Activated CD8-positive, alpha-beta memory T cell treated with anti-CD3 and anti-CD28 coated beads, Interleukin-2, amount 50 U/mL, for 1 hour (primary cell): ENCODE measurements at regions not wholly inside any gene's neighbourhood (a gene's known extent, or its start where the extent isn't known, plus 50 kb on each side); places are given as distances from the start of the nearest gene placed in this dataset.
"Not testable (repeated sequence)": the region's sequence is repeated elsewhere in the genome, so short reads cannot be mapped to it uniquely, and the experiment has no call there.

Source experiments
- DNase-seq: peaks from one replicate; pipeline ENCODE4 v3.0.0-alpha.2; 2020; ENCODE audit errors: extremely low read depth

DNA sequence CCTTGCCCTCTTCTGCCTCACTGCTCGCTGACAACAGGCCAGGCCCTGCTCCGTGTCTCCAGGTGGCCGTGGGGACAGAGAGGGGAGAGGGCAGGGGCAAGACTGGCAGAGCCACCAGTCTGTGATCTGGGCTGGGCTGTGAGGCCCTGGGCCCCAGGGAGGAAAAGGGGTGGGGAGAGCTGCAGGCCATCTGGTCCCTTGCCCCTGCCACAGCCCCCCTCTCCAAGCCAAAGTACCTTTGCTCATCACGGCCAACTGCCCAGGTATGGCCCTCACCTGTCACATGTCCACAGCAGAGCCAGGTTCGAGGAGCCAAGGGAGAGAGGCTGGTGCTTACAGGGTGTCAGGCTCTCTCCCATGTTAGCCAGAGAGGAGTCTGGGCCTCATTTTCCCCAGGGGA is 91.4 kb upstream of the LHX1 start:
- no peak for DNase-seq

DNA sequence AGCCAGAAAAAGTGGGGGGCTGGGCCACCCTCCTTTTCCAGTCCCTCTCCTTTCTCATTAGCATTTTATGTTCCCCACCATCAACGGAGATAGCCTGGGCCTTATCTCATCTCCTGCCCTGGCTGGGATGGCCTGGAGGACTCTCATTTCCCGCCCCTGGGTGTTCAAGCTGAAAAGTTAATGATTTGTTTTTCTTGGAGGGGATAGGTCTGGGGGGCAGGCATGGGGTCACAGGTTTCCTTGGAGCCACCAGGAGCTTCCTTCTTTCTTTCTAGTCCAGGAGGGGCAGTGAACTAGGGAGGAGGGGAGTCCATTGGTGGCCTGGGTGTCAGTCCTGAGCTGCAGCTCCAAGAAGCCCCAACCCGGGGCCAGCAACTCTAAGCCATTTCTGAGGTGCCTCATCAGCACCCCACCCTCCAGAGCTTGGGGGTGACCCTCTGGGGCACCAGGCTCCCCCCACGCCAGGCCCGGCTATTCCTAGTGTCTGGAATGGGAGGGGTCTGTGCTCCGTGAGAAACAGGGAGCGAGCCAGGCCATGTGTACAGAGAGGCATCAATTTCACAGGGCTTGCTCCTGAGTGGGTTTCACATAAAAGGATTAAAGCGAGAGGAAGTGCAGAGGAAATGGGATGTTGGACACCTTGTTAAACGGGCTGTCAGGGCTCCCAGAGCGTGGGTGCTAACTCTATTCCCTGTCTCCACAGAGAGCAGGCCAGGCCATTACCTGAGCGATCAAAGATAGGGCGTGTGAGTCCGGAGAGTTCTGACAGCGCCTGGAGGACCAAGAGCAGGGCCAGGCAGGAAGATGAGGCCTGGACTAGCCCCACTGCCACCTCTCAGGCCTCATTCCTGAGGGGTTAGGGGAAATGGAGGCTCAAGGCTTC is 90.6 kb upstream of the LHX1 start:
- no peak for DNase-seq

DNA sequence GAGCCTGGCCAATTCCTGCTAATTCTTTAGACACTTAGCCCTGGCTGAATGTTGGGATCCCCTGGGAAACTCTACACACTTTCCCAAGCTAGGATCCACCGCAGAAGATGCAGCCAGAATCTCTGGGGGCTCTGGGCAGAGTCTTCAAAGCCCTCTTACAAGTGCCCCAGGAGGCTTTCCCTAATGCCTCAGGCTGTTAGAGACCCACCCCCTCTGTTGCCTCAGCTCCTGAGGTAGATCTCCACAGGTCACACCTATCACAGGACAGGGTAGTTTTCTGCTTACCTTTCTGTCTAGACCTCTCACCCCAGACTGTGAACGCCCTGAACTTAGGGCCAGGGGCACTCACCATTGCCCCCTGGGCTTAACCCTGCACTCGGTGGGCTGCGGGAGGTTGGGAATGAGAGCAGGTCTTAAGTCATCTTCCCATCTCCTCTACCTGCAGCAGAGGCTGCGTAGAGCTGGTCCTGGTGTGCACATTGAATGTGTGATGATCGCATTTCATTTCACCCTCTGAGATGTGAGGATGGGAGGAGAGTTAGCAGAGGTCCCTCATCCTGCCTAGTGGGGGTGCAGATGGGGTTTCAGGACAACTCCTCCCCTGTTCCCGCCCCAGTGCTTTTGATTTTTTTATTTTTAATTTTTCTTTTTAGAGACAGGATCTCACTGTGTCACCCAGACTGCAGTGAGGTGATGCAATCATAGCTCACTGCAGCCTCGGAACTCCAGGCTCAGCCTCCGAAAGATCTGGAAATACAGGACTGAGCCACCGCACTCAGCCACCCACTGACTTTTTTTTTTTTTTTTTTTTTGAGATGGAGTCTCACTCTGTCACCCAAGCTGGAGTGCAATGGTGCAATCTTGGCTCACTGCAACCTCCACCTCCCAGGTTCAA is 89.0 kb upstream of the LHX1 start:
- no peak for DNase-seq

DNA sequence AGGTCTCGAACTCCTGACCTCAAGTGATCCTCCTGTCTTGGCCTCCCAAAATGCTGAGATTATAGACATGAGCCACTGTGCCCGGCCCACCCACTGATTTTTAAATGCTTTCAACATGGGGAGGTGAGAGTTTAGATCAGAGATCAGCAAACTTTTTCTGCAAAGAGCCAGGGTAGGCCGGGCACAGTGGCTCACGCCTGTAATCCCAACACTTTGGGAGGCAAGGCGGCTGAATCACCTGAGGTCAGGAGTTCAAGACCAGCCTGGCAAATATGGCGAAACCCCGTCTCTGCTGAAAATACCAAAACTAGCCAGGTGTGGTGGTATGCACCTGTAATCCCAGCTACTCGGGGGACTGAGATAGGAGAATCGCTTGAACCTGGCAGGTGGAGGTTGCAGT is 88.3 kb upstream of the LHX1 start:
- DNase-seq = not testable (repeated sequence)

DNA sequence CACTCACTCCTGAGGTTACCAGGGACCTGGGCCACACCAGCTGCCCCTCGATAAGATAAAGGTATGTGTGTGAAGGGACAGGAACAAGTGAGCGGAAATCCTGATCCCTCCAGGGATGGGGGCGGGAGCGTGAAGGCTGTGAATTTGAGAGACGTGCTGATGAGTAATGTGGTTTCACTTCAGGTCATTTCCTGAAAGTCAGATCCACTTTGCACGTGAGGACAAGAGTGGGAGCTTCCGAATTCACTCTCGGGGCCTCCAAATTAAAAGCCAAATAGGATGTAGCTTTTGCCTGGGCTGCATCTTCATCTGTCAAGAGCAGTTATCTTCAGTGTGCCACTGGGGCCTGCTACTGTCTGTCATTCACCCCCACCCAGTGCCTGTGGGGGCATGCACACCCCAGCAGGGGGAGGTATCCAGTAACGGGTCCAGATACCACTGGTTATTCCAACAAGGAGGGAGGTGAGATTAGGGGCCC is 87.4 kb upstream of the LHX1 start:
- no peak for DNase-seq

DNA sequence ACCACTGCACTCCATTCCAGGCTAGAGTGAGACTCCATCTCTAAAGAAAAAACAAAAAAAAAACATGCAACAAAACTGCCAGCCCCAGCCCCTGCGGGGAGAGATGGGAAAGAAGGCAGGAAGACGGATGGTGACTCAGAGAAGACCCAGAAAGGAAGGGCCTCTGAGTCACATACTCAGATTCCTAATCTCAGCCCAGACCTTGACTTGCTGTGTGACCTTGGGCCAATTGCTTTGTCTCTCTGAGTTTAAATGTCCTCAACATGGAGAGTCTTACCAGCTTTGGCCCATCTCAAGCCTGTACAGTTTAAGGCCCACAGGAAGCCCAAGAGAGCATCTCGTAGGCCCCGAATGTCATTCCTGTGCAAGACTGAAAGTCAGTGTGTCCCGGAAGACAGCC is 86.5 kb upstream of the LHX1 start:
- DNase-seq = no peak

DNA sequence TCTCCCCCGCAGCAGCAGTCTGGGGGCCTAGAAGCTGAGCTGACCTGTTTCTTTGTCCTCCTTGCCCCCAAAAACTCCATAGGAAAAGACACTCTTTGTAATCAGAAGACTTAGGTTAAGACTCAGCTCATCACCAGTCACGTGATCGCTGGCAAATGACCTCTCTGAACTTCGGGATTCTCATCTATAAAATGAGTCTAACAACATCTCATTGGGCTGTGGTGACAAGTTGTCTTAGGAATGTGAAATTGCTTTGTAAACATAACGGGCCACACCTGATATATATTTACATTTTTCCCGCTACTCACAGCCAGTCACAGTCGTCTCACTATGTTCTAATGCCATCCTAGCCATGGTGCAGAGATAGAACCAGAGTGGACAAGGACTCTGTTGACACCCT is 86.0 kb upstream of the LHX1 start:
- no peak for DNase-seq

DNA sequence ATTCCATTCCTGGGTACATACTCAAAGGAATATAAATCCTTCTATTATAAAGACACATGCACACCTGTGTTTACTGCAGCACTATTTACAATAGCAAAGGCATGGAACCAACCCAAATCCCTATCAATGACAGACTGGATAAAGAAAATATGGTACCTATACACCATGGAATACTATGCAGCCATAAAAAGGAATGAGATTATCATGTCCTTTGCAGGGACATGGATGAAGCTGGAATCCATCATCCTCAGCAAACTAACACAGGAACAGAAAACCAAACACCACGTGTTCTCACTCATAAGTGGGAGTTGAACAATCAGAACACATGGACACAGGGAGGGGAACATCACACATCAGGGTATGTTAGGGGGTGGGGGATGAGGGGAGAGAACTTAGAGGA is 84.8 kb upstream of the LHX1 start:
- not testable (repeated sequence) for DNase-seq

DNA sequence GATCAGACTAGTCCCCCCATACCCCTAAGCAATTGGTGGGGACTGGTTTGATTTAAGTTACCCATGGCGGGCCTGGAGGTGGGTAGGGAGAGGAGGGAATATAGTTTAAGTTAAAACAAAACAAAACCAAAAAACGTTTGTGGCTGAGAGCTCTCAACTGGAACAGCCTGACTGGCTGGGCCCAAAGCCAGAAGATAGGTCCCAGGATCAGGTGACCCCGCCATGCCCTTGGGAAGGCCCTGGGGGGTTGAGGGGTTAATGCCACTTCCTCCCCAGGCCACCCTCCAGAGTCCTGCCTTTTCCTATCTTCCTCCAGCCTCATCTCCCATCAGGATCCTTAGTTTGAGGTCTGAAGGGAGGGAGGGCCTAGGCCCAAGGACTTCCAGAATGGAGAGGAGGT is 82.3 kb upstream of the LHX1 start:
- no peak for DNase-seq

DNA sequence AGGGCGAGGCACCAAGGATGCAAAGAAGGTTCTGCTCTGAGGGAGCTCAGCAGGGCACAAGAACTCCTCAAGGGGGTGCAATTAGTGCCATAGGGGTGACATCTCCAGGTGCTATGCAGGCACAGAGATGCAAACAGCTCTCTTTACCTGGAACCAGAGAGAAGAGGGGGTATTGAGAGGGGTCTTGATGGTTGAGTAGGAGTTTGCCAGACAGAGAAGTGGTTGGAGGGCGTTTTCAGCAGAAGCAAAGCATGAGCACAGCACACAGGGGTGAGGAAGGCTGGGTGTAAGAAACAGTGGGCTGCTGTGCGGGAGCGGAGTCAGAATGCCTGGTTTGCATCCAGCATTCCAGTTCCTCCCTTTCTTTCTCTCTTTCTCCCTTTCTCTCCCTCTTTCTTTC is 81.8 kb upstream of the LHX1 start:
- no peak for DNase-seq

DNA sequence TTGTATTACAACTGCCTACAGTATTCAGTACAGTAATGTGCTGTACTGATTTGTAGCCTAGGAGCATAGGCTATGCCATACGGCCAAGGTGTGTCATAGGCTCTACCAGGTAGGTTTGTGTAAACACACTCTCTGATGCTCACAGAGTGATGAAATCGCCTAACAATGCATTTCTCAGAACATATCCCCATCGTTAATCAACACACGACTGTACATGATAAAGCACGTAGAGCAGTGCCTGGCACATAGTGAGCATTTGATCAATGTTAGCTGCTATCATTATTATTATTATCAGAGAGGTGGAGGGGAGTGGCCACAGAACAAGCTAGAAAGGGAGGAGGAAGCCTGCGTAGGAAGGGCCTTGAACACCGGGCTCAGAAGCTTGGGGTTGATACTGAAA is 81.1 kb upstream of the LHX1 start:
- DNase-seq = no peak

DNA sequence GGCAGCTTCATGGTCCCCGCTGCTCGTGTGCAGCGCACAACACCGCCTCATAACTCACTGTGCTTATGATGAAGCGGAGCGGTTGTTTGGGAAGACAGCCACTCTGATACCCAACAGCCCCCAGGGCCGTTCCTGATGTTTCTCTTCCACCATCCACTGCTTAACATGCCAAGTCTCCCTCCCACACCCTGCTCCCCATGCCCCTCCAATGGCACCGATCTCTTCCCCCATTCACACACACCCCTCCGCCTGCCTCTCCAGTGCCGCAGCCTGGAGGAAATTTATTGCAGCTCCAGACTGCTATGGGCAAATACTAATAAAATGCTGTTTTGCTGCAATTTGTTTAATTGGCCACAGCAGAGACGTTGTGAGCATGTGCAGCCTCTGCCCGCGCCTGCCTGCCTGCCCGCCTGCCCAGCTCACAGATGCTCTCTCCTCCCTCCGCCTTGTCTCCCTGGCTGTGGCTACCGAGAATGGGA is 80.3 kb upstream of the LHX1 start:
- no peak for DNase-seq

DNA sequence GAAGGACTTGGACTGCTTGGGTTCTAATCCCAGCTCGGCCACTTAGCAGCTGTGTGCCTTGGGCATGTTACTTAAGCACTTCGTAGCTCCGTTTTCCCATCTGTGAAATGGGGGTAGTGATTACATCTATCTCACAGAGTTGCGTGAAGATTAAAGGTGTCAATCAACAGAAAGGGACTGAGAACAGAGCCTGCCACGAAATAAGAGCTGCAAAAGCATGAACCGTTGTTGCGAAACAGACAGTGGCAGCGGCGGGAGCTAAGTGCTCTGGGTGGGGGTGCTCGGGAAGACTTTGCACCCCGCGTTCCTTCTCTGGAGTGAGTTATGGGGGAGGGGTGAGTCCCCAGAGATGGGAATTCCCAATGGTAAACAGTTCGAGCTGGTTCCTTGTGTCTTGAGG is 79.6 kb upstream of the LHX1 start:
- no peak for DNase-seq

DNA sequence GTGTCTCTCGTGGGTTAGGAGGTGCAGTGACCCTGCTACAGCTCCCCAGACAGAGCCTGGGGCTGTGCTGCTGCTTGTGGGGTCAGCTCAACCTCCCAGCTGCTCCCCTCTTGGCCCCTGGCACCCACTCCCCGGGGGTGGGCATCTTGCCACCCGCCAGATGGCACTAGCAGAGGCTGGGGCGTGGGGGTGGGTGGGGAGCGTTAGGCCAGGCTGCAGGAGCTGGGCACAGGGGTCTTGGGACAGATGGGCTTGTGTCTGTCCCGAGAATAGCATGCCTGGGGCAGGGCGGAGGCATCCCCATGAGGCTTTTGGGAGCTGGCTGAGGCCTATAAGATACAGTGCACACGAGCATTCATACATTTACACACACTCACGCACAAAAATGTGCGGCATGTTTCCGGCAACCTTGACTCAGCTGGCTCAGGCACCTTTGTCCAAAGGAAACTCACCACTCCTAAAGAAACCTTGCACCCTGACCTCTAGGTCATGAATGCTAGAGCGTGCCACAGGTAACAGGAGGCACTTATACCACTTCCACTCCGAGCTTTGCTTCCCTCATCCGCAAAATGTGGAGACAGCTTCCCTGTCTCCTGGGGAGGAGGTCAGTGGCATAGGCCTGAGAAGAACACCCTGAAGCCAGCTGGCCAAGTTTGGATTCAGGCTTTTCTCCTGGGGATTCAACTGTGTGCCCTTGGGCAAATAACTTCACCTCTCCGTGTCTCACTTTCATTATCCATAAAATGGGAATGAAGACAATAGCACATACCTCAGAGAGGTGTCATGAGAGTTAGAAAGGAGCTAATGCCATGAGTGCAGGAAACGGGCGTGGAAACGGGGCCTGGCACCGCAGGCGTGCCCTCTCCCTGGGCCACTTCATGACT is 78.9 kb upstream of the LHX1 start:
- no peak for DNase-seq

DNA sequence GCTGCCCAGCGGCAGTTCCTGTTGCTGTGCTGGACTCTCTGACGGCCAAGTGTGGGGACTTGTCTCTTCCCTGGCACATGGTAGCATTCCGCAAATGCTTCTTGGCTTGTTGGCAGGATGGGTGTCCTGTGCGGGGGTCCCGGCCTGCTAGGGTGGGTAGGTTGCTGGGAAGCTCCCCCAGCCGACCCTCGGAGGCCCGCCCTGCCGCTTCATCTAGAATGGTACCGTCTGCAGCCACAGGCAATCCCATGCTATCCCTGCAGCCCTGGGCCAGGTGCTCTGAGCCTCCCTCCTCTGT is 78.3 kb upstream of the LHX1 start:
- DNase-seq = no peak

DNA sequence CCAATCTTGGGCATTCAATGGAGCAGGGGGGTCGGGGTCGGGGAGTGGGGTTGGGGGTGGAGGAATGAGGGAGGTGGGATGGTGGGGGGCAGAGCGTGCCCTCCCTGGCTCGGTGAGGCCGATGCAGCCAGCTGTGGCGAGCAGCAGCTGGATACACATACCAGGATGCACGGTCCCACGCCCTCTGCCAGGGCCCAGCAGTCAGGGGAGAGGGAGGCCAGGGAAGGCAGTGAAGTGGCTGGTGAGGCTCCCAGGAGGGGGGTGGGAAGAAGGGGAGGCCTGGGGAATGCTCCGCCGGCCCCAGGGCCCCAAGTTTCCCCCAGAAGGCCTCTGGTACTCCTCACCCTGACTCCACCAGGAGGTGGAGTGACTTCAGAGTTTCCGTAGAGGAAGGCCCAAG is 77.6 kb upstream of the LHX1 start:
- DNase-seq = no peak

DNA sequence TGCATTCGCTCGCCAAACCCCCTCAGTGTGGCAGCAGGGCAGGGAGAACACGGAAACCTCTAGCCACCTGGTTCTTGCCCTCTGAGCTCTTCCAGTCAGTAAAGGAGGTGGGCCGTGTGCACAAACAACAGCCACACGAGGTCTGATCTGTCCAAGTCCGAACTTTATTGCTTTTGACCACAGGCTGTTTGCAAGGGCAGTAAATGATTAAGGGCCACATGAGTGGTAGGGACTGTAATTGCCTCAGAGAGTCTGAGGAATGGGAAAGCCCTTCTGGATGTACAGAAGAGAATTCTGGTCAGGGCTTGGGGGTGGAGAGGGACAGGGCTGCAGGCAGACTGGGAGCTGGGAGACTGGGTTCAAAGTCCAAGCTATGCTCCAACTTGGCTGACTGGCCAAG is 75.7 kb upstream of the LHX1 start:
- no peak for DNase-seq

DNA sequence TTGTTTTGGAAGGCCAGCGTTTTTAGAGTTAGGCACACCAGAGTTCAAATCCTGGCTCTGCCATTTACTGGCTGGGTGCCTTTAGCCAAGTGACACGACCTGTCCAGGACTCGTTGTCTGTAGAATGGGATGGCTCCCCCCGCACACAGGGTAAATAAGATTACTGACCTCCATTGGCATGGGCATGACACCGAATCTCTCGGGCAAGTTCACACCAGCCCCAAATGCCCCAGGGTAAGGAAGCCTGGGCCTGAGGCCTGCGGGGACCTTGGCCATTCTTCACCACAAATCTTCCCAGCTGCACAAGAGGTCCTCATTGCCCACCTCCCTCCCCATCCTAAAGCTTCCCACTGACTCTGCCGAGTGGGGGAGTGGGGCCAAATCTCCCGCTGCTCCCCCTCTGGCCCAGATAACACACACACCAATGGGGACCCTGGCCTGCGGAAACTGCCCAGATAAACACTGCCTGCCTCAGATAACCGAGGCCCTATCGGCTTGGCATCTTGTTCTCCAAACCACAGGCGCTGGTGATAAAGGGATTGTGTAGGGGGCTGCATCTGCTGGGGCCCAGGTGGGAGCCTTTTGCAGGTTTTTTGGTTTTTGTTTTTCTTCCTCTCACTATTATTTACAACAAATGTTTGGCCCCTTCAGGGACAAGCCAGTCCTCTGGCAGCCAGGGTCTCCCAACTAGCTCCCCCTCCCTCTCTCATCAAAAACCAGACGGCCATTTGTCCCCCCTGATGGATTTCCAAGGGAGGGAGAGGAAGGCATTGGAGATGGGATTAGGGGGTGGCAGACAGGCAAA is 75.0 kb upstream of the LHX1 start:
- DNase-seq = no peak

DNA sequence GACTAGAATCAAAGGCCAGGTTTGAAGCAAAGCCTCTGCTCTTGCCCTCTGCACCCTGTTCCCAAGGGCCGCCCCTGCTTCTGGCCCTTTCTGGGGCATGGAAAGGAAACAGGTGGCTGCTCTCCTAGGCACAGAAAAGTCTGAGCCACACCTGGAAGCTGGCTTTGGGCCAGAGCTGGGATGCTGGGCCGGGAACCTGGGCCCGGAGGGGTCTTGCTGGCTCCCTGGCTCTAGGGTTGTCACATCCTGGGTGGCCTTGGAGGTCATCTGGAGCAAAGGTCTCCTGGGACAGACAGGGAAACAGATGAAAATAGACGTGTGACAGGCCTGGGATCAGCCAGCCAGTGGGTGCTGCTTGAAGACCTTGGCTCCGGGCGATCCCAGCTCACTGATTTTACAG is 74.1 kb upstream of the LHX1 start:
- no peak for DNase-seq

DNA sequence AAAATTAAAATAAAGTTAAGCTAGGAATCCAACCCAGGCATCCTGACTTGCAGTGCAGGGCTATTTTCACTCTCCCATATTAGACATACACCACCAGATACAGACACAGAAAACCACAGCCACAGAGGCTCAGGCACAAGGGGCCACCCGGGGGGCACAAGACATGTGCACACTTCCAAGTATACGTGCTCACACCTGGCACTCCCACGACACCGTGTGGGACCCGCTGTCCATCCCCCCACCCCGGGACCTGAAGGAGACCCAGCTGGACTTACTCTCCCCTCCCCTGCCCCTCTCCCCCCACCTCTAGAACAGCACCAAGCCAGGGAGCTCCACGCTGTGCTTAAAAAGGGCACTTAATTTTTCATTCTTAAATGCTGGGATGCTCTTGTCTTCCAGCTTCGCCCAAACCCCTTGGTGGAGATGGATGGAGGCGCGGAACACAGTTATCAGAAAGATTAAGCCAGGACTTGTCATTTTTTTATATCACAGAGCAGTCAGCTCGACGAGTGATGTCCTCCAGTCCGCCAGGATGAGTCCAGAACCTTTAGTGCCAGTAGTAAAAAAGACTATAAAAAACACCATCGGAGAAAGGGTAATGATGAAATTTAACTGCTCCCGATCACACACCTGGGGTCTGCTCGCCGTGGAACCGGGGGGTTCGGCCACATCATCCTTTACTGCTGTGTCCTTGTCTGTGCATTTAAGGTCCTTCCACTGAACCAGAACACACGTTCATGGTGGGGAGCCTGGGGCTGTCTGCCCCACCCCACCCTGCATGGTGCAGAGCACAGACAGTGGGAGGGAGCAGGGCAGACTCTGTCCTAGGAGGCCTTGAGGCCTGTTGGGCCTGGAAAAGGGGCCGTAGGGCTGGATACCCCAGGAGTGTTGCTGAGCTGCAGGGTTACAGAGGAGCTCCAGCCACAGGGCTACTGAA is 73.3 kb upstream of the LHX1 start:
- DNase-seq = no peak
